ENCODE measurements at regions not wholly inside any gene's neighbourhood (a gene's known extent, or its start where the extent isn't known, plus 50 kb on each side); places are given as distances from the start of the nearest gene placed in this dataset.
"Not testable (repeated sequence)": the region's sequence is repeated elsewhere in the genome, so short reads cannot be mapped to it uniquely, and the experiment has no call there.

DNA sequence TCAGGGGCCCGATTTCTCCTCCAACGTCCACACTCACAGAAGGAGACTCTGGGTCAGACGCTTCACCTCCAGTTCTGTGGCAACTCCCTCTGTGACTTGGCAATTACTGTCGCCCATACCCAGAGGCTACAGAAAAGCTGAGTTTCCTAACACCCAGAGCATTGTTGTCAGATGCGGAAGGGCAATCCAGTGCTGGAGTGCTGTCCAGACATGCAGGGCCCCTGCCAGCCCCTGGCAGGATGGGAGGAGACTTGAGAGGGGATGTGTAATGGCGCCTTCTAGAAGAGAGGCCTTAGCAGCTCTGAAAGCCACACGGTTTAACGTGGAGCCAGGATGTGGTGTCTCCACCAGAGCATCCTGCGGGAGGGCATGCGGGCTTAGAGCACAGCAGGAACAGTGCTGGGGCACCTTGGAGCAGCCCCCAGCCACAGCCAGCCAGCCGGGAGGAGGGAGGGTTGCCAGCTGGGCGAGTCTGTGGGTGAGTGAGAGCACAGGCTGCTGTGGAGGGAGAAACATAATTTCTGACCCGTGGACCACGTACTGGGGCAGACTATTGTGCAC, 139.4 kb upstream of the IRX1 start:
- H3K9ac ChIP-seq (ENCODE audit: low read length) = no peak overlapping the region
- no peak overlapping the region for H3K4me3 ChIP-seq (ENCODE audit: control extremely low read depth in 1 of 5, extremely low read depth in 1 of 5, insufficient read depth in 1 of 5, low read depth in 2 of 5, low read length in 4 of 5)
- TF ChIP-seq, protein P1, sequence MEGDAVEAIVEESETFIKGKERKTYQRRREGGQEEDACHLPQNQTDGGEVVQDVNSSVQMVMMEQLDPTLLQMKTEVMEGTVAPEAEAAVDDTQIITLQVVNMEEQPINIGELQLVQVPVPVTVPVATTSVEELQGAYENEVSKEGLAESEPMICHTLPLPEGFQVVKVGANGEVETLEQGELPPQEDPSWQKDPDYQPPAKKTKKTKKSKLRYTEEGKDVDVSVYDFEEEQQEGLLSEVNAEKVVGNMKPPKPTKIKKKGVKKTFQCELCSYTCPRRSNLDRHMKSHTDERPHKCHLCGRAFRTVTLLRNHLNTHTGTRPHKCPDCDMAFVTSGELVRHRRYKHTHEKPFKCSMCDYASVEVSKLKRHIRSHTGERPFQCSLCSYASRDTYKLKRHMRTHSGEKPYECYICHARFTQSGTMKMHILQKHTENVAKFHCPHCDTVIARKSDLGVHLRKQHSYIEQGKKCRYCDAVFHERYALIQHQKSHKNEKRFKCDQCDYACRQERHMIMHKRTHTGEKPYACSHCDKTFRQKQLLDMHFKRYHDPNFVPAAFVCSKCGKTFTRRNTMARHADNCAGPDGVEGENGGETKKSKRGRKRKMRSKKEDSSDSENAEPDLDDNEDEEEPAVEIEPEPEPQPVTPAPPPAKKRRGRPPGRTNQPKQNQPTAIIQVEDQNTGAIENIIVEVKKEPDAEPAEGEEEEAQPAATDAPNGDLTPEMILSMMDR (IDR thresholded peaks at IDR 0.05) = no peak
- no peak for TF ChIP-seq EZH2 (IDR thresholded peaks at IDR 0.05; ENCODE audit: borderline replicate concordance, insufficient read depth, low read depth, low read length, poor library complexity, severe bottlenecking)
- Mint-ChIP-seq H3K4me1 (no peaks in the 10 kb centered on the region), H3K9me3 (ENCODE audit: insufficient read depth) (peaks cover 3% of the 10 kb centered on the region), H3K27me3 (no peaks in the 10 kb centered on the region), H3K27ac (no peak overlapping the region), H3K4me3 (no peak overlapping the region)
- POLR2A ChIA-PET = no interaction called here
- no peak overlapping the region for H3K27ac ChIP-seq (ENCODE audit: low read length in 2 of 2)
- DNase-seq (no peak), ATAC-seq (ENCODE audit: low read depth) (no peak)
- intact Hi-C loops (cut with micrococcal nuclease) = no loop called here
- H3K79me2 ChIP-seq (ENCODE audit: control insufficient read depth, insufficient read depth, low read length) = no peaks in the 10 kb centered on the region
- no peak overlapping the region for H2AFZ ChIP-seq (ENCODE audit: insufficient read depth, low read depth, low read length, poor library complexity, severe bottlenecking)
- no peaks in the 10 kb centered on the region for H3K27me3 ChIP-seq (replicated peaks in 1 of 4; ENCODE audit: control extremely low read depth in 1 of 4, control insufficient read depth in 3 of 4, insufficient read depth in 4 of 4, low read length in 3 of 4)
- H4K20me1 ChIP-seq (ENCODE audit: control insufficient read depth, insufficient read depth, low read length, poor library complexity, severe bottlenecking) = no peaks in the 10 kb centered on the region
- no peak overlapping the region for H3K4me2 ChIP-seq (replicated peaks; ENCODE audit: low read depth, low read length, poor library complexity, severe bottlenecking)
- WGBS (ENCODE audit: insufficient coverage) = 81% methylated on average over 14 of the region's 14 CpGs
- no peaks in the 10 kb centered on the region for H3K4me1 ChIP-seq (ENCODE audit: control insufficient read depth in 2 of 2, insufficient read depth in 2 of 2, low read length in 2 of 2)
- H3K9me3 ChIP-seq (ENCODE audit: control extremely low read depth in 1 of 3, control insufficient read depth in 2 of 3, insufficient read depth in 1 of 3, low read length in 2 of 3) = peaks cover 0 to 22% (median 0%) of the 10 kb centered on the region in 3 donors
- no peaks in the 10 kb centered on the region for H3K36me3 ChIP-seq (replicated peaks in 1 of 2; ENCODE audit: control extremely low read depth in 1 of 2, control insufficient read depth in 1 of 2, extremely low read depth in 1 of 2, insufficient read depth in 2 of 2, low read length in 1 of 2)
- CTCF ChIA-PET = no interaction called here

DNA sequence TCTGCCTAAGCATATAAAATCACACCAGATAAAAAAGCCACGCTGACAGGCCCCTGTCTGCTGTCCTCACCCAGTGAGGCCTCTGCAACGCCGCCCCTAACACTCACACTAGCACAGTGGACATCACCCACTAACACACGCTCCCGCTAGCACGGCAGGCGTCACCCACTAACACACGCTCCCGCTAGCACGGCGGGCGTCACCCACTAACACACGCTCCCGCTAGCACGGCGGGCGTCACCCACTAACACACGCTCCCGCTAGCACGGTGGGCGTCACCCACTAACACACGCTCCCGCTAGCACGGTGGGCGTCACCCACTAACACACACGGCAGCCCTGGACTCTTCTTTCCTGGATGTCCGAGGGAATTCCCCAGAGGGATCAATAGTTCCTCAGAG, 141.6 kb upstream of the IRX1 start:
- 98% methylated on average over 15 of the region's 27 CpGs for WGBS (ENCODE audit: insufficient coverage)
- H3K4me3 ChIP-seq (ENCODE audit: control extremely low read depth in 1 of 5, extremely low read depth in 1 of 5, insufficient read depth in 1 of 5, low read depth in 2 of 5, low read length in 4 of 5); POLR2A ChIA-PET; H2AFZ ChIP-seq (ENCODE audit: insufficient read depth, low read depth, low read length, poor library complexity, severe bottlenecking); H3K9me3 Mint-ChIP-seq (ENCODE audit: insufficient read depth); H3K4me2 ChIP-seq (replicated peaks; ENCODE audit: low read depth, low read length, poor library complexity, severe bottlenecking); intact Hi-C loops (cut with micrococcal nuclease); DNase-seq; H3K27me3 Mint-ChIP-seq; H3K4me1 ChIP-seq (ENCODE audit: control insufficient read depth in 2 of 2, insufficient read depth in 2 of 2, low read length in 2 of 2); H3K27me3 ChIP-seq (replicated peaks in 1 of 4; ENCODE audit: control extremely low read depth in 1 of 4, control insufficient read depth in 3 of 4, insufficient read depth in 4 of 4, low read length in 3 of 4); H3K36me3 ChIP-seq (replicated peaks in 1 of 2; ENCODE audit: control extremely low read depth in 1 of 2, control insufficient read depth in 1 of 2, extremely low read depth in 1 of 2, insufficient read depth in 2 of 2, low read length in 1 of 2); H3K27ac ChIP-seq (ENCODE audit: low read length in 2 of 2); H3K4me3 Mint-ChIP-seq; H3K9ac ChIP-seq (ENCODE audit: low read length); H4K20me1 ChIP-seq (ENCODE audit: control insufficient read depth, insufficient read depth, low read length, poor library complexity, severe bottlenecking); CTCF ChIA-PET; H3K79me2 ChIP-seq (ENCODE audit: control insufficient read depth, insufficient read depth, low read length); ATAC-seq (ENCODE audit: low read depth); H3K27ac Mint-ChIP-seq; H3K4me1 Mint-ChIP-seq: not testable (repeated sequence)
- H3K9me3 ChIP-seq (ENCODE audit: control extremely low read depth in 1 of 3, control insufficient read depth in 2 of 3, insufficient read depth in 1 of 3, low read length in 2 of 3) = peaks cover 0 to 23% (median 0%) of the 10 kb centered on the region in 3 donors
